ENCODE measurements at regions not wholly inside any gene's neighbourhood (a gene's known extent, or its start where the extent isn't known, plus 50 kb on each side); places are given as distances from the start of the nearest gene placed in this dataset.

DNA sequence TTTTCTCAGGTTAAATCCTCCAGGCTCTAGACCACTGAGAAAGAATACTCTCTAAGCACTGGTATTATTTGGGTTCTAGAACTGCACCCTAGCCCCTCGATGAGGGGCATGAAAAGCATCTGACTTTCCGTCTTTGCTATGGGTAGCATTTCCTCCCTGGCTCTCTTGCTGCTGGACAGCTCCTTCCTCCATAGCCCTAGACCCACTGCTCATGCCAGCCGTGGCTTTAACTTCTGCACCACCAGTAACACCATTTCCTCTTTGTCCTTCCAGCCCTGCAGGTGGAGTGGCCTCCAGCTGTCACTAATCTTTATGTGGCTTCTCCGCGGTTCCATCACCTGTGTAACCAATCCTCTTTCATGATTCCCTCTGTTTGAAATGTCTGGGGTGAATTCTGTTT lies 194.9 kb downstream of the SCP2D1 start:
- no peaks in the 10 kb centered on the region for H3K4me1 ChIP-seq (ENCODE audit: control insufficient read depth, insufficient read depth, low read length)
- H3K4me3 ChIP-seq (ENCODE audit: low read depth, low read length) = no peak overlapping the region
- DNase-seq (ENCODE audit: low read depth in 4 of 6, low spot score in 6 of 6) = no peak
- 78% methylated on average over 3 of the region's 5 CpGs for WGBS (ENCODE audit: insufficient coverage)
- no peaks in the 10 kb centered on the region for H3K36me3 ChIP-seq (ENCODE audit: control insufficient read depth, insufficient read depth, low read length)
- no peaks in the 10 kb centered on the region for H3K27me3 ChIP-seq (ENCODE audit: control insufficient read depth, insufficient read depth, low read length)
- H3K9me3 ChIP-seq (ENCODE audit: control insufficient read depth, insufficient read depth, low read length) = no peaks in the 10 kb centered on the region
- no peak overlapping the region for H3K27ac ChIP-seq (ENCODE audit: low read depth, low read length)

DNA sequence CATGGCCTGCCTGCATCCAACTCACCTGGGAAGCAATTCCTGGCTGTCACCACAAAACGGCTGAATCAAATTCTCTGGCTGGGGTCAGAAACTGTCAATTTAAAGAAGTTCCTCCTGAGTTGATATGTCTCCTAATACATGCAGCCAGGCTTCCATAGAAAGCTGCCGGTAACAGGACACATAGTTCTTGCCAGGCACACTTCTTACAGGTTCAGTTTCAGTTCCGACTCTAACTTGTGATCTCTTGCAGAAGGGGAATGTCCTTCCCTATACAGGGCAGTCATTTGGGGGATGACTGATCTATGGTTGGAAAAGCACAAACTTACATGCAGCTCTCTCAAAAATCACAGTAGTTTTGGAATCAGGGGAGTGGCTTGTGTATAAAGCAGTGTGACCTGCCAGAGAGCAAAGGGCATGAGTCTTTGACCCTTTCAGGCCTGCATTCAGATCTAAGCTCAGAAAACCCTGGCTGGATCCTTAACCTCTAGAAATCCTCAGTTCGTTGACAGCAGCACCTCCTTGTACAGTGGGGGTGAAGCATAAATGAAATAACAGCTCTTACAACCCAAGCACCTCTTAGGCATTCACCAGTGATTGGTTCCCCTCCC lies 195.6 kb downstream of the SCP2D1 start:
- no peaks in the 10 kb centered on the region for H3K36me3 ChIP-seq (ENCODE audit: control insufficient read depth, insufficient read depth, low read length)
- no peaks in the 10 kb centered on the region for H3K9me3 ChIP-seq (ENCODE audit: control insufficient read depth, insufficient read depth, low read length)
- H3K4me3 ChIP-seq (ENCODE audit: low read depth, low read length) = no peak overlapping the region
- no peaks in the 10 kb centered on the region for H3K27me3 ChIP-seq (ENCODE audit: control insufficient read depth, insufficient read depth, low read length)
- H3K27ac ChIP-seq (ENCODE audit: low read depth, low read length) = no peak overlapping the region
- H3K4me1 ChIP-seq (ENCODE audit: control insufficient read depth, insufficient read depth, low read length) = no peaks in the 10 kb centered on the region
- 94% methylated on average over 2 of the region's 4 CpGs for WGBS (ENCODE audit: insufficient coverage)
- DNase-seq (ENCODE audit: low read depth in 4 of 6, low spot score in 6 of 6) = no peak

DNA sequence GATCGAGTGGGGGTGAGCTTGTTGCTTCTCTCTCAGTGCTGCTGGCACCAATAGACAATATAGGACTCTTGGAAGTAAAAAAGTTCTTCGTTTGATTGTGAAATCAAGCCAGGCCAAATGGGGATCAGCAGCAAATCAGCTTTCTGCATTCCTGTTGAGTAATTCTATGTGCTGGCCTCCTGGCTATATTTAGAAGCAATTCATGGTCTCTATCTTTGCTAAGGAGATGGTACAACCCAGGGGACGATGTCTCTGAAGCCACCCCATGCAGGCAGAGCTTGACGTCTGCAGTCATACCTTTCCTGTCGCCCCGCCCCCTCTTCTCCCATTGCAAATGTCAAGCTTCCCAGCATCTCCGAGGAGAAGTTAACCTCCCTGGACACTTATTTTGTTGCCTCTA lies 199.1 kb downstream of the SCP2D1 start:
- Histone ChIP-seq H3K9me3 (ENCODE audit: control insufficient read depth, insufficient read depth, low read length) (no peaks in the 10 kb centered on the region), H3K36me3 (ENCODE audit: control insufficient read depth, insufficient read depth, low read length) (no peaks in the 10 kb centered on the region), H3K4me3 (ENCODE audit: low read depth, low read length) (no peak overlapping the region), H3K27me3 (ENCODE audit: control insufficient read depth, insufficient read depth, low read length) (no peaks in the 10 kb centered on the region), H3K27ac (ENCODE audit: low read depth, low read length) (no peak overlapping the region), H3K4me1 (ENCODE audit: control insufficient read depth, insufficient read depth, low read length) (peaks cover 6% of the 10 kb centered on the region)
- 69% methylated on average over 6 of the region's 7 CpGs for WGBS (ENCODE audit: insufficient coverage)
- DNase-seq (ENCODE audit: low read depth in 4 of 6, low spot score in 6 of 6) = no peak

DNA sequence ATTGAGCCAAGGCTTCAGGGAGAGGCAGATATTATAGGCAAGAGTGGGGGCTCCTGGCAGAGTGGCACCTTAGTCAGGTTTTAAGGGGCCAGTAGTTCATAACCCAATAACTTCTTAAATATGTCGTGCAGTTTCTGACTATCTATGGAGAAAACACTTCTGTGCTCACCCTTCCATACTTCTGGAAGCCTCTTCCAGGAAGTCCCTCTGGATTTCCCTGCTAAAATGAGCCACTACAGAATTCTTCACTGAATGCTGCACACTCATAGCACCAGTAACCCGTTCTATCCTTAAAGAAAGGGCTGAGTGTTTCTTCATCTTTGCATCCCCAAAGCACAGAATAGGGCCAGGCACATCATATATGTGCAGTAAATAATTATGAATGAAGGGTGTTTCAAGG lies 198.5 kb upstream of the SLC24A3 start:
- Histone ChIP-seq H3K4me1 (ENCODE audit: control insufficient read depth, insufficient read depth, low read length) (peaks cover 6% of the 10 kb centered on the region), H3K4me3 (ENCODE audit: low read depth, low read length) (no peak overlapping the region), H3K36me3 (ENCODE audit: control insufficient read depth, insufficient read depth, low read length) (no peaks in the 10 kb centered on the region), H3K27ac (ENCODE audit: low read depth, low read length) (no peak overlapping the region), H3K9me3 (ENCODE audit: control insufficient read depth, insufficient read depth, low read length) (no peaks in the 10 kb centered on the region), H3K27me3 (ENCODE audit: control insufficient read depth, insufficient read depth, low read length) (no peaks in the 10 kb centered on the region)
- DNase-seq (ENCODE audit: low read depth in 4 of 6, low spot score in 6 of 6) = no peak
- 100% methylated on average over 1 of the region's 2 CpGs for WGBS (ENCODE audit: insufficient coverage)

DNA sequence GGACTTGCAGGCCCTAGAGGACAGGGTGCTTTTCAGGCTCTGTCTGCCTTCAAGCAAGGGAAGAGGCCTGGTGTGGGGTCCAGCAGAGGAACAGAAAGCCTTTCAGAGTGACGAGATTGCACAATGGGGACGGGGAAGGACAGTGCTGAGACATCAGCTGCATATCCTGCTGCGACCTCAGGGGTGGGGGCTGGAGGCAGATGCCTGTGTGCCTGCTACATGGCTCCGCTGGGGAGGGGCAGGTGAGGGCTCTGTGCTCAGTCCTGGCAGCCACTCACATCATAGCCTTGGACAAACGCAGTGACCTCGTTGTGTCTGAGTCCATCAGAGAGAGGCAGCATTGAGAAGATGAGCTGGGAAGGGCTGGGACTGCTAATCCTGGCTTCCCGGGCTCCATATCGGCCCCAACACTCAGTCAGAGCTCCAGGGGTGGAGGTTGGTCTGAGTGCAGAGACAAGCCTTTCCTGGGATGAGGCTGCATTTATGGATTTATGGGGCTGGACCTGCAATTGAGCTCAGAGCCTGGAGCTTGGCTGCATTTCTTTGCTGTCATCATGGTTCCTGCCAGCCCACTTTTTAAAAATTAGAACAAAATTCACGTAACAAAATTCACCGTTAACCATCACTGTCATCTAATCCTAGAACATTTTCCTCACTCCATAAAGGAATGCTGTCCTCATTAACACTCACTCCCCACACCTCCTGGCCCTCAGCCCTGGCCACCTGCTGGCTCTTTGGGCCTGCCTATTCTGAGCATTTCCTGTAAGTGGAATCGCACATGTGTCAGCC lies 196.9 kb upstream of the SLC24A3 start:
- Histone ChIP-seq H3K27ac (ENCODE audit: low read depth, low read length) (no peak overlapping the region), H3K27me3 (ENCODE audit: control insufficient read depth, insufficient read depth, low read length) (no peaks in the 10 kb centered on the region), H3K36me3 (ENCODE audit: control insufficient read depth, insufficient read depth, low read length) (no peaks in the 10 kb centered on the region), H3K4me1 (ENCODE audit: control insufficient read depth, insufficient read depth, low read length) (peaks cover 6% of the 10 kb centered on the region), H3K9me3 (ENCODE audit: control insufficient read depth, insufficient read depth, low read length) (no peaks in the 10 kb centered on the region), H3K4me3 (ENCODE audit: low read depth, low read length) (no peak overlapping the region)
- DNase-seq (ENCODE audit: low read depth in 4 of 6, low spot score in 6 of 6) = no peak
- WGBS (ENCODE audit: insufficient coverage) = 46% methylated on average over 11 of the region's 11 CpGs

DNA sequence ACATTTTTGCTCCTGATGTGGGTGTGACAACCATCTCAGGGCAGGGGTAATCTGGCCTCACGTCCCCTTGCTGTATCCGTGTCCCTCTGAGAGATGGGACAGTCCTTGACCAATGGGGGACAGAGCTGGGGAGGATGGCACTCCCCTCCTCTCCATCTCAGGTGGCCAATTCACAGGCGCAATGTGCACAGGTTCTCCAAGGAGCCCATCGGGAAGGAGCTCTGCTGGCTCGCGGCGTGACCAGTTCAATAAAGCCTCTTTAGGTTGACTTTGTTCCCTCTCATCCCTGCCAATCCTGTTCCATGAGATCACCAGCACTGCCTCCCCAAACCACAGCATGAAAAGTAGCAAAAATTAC lies 196.3 kb upstream of the SLC24A3 start:
- Histone ChIP-seq H3K9me3 (ENCODE audit: control insufficient read depth, insufficient read depth, low read length) (no peaks in the 10 kb centered on the region), H3K4me1 (ENCODE audit: control insufficient read depth, insufficient read depth, low read length) (peaks cover 6% of the 10 kb centered on the region), H3K4me3 (ENCODE audit: low read depth, low read length) (no peak overlapping the region), H3K36me3 (ENCODE audit: control insufficient read depth, insufficient read depth, low read length) (no peaks in the 10 kb centered on the region), H3K27me3 (ENCODE audit: control insufficient read depth, insufficient read depth, low read length) (no peaks in the 10 kb centered on the region), H3K27ac (ENCODE audit: low read depth, low read length) (no peak overlapping the region)
- 70% methylated on average over 2 of the region's 7 CpGs for WGBS (ENCODE audit: insufficient coverage)
- no peak for DNase-seq (ENCODE audit: low read depth in 4 of 6, low spot score in 6 of 6)

DNA sequence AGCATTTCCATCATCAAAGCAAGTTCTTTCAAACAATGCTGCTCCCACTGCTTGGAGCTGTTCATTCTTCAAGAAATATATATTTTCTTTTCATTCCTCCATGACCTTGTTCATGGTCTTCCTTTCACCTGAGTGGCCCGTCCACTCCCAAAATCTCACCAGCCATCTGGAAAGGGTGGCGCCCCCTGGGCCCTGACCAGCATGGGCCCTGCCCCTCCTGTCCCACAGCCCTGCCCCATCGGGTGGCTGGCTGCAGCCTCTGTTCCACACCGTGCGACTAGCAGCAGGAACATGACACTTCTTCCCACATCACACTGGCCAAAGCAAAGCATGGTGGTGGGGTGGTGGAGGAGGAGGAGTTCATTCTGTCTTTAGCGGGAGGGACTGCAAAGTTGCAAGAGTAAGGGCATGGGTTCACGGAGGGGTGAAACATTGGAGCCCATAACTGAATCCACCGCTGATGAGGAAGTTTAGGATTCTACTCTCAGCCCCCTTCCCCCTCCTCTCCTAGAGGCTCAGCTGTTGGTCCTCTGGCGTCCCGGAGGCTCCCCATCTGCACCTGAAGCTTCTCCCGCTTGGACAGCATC lies 195.2 kb upstream of the SLC24A3 start:
- WGBS (ENCODE audit: insufficient coverage) = 94% methylated on average over 6 of the region's 11 CpGs
- Histone ChIP-seq H3K4me3 (ENCODE audit: low read depth, low read length) (no peak overlapping the region), H3K4me1 (ENCODE audit: control insufficient read depth, insufficient read depth, low read length) (peaks cover 6% of the 10 kb centered on the region), H3K36me3 (ENCODE audit: control insufficient read depth, insufficient read depth, low read length) (no peaks in the 10 kb centered on the region), H3K9me3 (ENCODE audit: control insufficient read depth, insufficient read depth, low read length) (no peaks in the 10 kb centered on the region), H3K27ac (ENCODE audit: low read depth, low read length) (no peak overlapping the region), H3K27me3 (ENCODE audit: control insufficient read depth, insufficient read depth, low read length) (no peaks in the 10 kb centered on the region)
- DNase-seq (ENCODE audit: low read depth in 4 of 6, low spot score in 6 of 6) = no peak

DNA sequence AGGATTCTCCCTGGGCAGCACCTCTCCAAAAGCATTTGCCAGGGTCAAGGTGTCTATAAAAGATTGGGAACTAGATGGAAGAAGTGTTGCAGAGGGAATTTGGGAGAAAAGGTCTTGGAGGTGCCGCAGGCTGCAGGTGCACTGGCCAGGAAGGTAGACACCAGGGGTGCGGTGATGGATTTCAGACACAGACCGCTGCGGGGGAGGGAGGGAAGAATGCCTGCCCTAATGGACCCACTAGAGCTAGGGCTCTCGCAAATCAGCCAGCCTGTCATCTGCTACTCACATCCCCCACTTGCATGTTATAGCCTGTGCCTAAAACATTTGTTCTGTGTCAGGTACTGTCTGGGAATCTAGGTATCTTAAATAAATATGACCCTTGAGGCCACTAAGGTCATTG lies 193.6 kb upstream of the SLC24A3 start:
- 82% methylated on average over 4 of the region's 5 CpGs for WGBS (ENCODE audit: insufficient coverage)
- H3K4me1 ChIP-seq (ENCODE audit: control insufficient read depth, insufficient read depth, low read length) = peaks cover 6% of the 10 kb centered on the region
- no peak overlapping the region for H3K27ac ChIP-seq (ENCODE audit: low read depth, low read length)
- H3K36me3 ChIP-seq (ENCODE audit: control insufficient read depth, insufficient read depth, low read length) = no peaks in the 10 kb centered on the region
- no peaks in the 10 kb centered on the region for H3K27me3 ChIP-seq (ENCODE audit: control insufficient read depth, insufficient read depth, low read length)
- no peaks in the 10 kb centered on the region for H3K9me3 ChIP-seq (ENCODE audit: control insufficient read depth, insufficient read depth, low read length)
- no peak overlapping the region for H3K4me3 ChIP-seq (ENCODE audit: low read depth, low read length)
- peak in 1 of 6 donors; percentile 34 for DNase-seq (ENCODE audit: low read depth in 4 of 6, low spot score in 6 of 6)

DNA sequence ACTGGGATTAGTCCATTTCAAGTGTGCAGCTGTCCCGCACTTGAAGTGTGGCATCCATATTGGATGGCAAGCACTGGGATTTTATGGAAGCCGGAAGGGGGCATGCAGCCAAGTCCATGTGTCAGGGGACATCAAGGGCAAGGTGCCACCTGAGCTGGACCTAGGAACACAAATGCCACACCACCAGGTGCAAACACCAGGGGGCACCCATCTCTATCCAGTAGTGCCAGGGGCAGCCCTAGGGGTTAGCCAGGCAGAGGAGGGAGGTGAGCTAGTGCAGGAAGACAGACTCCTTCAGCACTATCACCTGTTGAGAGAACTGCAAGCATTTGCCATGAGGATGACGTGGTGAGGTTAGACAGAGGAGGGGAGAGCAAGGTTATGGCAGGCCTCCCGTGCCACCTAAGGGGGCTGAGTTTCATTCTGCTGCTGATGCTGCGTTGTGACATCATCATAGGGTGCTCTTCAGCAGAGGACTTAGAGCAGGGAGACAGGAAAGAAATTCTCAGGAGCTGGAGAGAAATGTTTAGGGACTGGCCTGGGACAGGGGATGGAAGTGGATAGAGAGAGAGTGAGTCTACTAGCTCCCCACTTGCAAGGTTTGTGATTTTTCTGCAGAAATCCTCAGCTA lies 192.6 kb upstream of the SLC24A3 start:
- H3K4me1 ChIP-seq (ENCODE audit: control insufficient read depth, insufficient read depth, low read length) = peaks cover 6% of the 10 kb centered on the region
- H3K9me3 ChIP-seq (ENCODE audit: control insufficient read depth, insufficient read depth, low read length) = no peaks in the 10 kb centered on the region
- no peak overlapping the region for H3K4me3 ChIP-seq (ENCODE audit: low read depth, low read length)
- 95% methylated on average over 4 of the region's 5 CpGs for WGBS (ENCODE audit: insufficient coverage)
- no peak overlapping the region for H3K27ac ChIP-seq (ENCODE audit: low read depth, low read length)
- H3K36me3 ChIP-seq (ENCODE audit: control insufficient read depth, insufficient read depth, low read length) = no peaks in the 10 kb centered on the region
- H3K27me3 ChIP-seq (ENCODE audit: control insufficient read depth, insufficient read depth, low read length) = no peaks in the 10 kb centered on the region
- DNase-seq (ENCODE audit: low read depth in 4 of 6, low spot score in 6 of 6) = no peak

Measured in spinal cord (tissue), 9 donors.